ENCODE measurements at regions not wholly inside any gene's neighbourhood (a gene's known extent, or its start where the extent isn't known, plus 50 kb on each side); places are given as distances from the start of the nearest gene placed in this dataset.

GRCh38 chr5:39489263-39489662 is 64.5 kb upstream of the DAB2 start:
- TF ChIP-seq, protein P1, sequence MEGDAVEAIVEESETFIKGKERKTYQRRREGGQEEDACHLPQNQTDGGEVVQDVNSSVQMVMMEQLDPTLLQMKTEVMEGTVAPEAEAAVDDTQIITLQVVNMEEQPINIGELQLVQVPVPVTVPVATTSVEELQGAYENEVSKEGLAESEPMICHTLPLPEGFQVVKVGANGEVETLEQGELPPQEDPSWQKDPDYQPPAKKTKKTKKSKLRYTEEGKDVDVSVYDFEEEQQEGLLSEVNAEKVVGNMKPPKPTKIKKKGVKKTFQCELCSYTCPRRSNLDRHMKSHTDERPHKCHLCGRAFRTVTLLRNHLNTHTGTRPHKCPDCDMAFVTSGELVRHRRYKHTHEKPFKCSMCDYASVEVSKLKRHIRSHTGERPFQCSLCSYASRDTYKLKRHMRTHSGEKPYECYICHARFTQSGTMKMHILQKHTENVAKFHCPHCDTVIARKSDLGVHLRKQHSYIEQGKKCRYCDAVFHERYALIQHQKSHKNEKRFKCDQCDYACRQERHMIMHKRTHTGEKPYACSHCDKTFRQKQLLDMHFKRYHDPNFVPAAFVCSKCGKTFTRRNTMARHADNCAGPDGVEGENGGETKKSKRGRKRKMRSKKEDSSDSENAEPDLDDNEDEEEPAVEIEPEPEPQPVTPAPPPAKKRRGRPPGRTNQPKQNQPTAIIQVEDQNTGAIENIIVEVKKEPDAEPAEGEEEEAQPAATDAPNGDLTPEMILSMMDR (IDR thresholded peaks at IDR 0.05; ENCODE audit: low read length) = no peak
- TF ChIP-seq EZH2phosphoT487 (IDR thresholded peaks at IDR 0.05; ENCODE audit: low read length) = no peak

Data from MM.1S (cell line).